Lower leg skin (tissue), 3 donors: ENCODE measurements at regions not wholly inside any gene's neighbourhood (a gene's known extent, or its start where the extent isn't known, plus 50 kb on each side); places are given as distances from the start of the nearest gene placed in this dataset.

ENCODE experiments used
- POLR2A ChIP-seq, 2 donors: fragments of 450-650 bp; IDR thresholded peaks; one replicate each; pipeline ENCODE4 v1.6.1; 2016 to 2017; ENCODE audit warnings: antibody characterized with exemption in 2 of 2, mild to moderate bottlenecking in 1 of 2, moderate library complexity in 1 of 2
- TF ChIP-seq, protein P1 (sequence below), 3 donors: fragments of 450-650 bp; IDR thresholded peaks; one replicate each; pipeline ENCODE4 v1.5.1; 2016; ENCODE audit warnings: antibody characterized with exemption in 3 of 3, mild to moderate bottlenecking in 3 of 3, moderate library complexity in 2 of 3

DNA sequence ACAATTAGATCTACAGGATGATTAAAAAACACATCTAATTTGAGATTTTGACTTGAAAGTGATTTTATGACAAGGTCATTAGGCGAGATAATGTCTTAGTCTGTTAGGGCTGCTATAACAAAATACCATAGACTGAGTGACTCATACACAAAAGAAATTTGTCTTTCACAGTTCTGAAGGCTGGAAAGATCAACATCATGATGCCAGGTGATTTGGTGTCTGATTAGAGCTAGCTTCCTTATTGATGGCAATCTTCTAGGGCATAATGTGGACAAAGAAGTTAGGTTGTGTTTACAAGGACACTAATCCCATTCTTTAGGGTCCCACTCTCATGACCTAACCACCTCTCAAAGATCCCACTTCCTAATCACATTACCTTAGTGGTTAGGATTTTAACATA, 256.7 kb downstream of the TUSC1 start:
- TF ChIP-seq, protein P1, sequence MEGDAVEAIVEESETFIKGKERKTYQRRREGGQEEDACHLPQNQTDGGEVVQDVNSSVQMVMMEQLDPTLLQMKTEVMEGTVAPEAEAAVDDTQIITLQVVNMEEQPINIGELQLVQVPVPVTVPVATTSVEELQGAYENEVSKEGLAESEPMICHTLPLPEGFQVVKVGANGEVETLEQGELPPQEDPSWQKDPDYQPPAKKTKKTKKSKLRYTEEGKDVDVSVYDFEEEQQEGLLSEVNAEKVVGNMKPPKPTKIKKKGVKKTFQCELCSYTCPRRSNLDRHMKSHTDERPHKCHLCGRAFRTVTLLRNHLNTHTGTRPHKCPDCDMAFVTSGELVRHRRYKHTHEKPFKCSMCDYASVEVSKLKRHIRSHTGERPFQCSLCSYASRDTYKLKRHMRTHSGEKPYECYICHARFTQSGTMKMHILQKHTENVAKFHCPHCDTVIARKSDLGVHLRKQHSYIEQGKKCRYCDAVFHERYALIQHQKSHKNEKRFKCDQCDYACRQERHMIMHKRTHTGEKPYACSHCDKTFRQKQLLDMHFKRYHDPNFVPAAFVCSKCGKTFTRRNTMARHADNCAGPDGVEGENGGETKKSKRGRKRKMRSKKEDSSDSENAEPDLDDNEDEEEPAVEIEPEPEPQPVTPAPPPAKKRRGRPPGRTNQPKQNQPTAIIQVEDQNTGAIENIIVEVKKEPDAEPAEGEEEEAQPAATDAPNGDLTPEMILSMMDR (IDR thresholded peaks at IDR 0.05): no peak
- no peak for TF ChIP-seq POLR2A (IDR thresholded peaks at IDR 0.05)
